ENCODE measurements at regions not wholly inside any gene's neighbourhood (a gene's known extent, or its start where the extent isn't known, plus 50 kb on each side); places are given as distances from the start of the nearest gene placed in this dataset.

- TF ChIP-seq CTCF (IDR thresholded peaks at IDR 0.05 in 2 of 3, conservative IDR thresholded peaks at IDR 0.05 in 1 of 3; ENCODE audit: borderline replicate concordance in 1 of 3, insufficient read depth in 1 of 3, low read depth in 2 of 3, low read length in 2 of 3) (no peak), MAX (IDR thresholded peaks at IDR 0.05) (no peak), REST (IDR thresholded peaks at IDR 0.05; ENCODE audit: low read depth) (no peak), RAD21 (IDR thresholded peaks at IDR 0.05; ENCODE audit: low read depth) (no peak), EZH2phosphoT487 (IDR thresholded peaks at IDR 0.05; ENCODE audit: borderline replicate concordance) (no peak), SIN3A (IDR thresholded peaks at IDR 0.05; ENCODE audit: low read depth) (no peak), CEBPB (IDR thresholded peaks at IDR 0.05; ENCODE audit: low read depth) (no peak), POLR2AphosphoS5 (IDR thresholded peaks at IDR 0.05; ENCODE audit: low read depth, low read length) (no peak), ZBTB33 (IDR thresholded peaks at IDR 0.05; ENCODE audit: extremely low read depth, insufficient replicate concordance, low read length) (no peak)
Observed at GRCh38 chr5:129246088-129246487, 151.5 kb downstream of the ISOC1 start.
